Neural progenitor cell (in vitro differentiated cells): ENCODE measurements at regions not wholly inside any gene's neighbourhood (a gene's known extent, or its start where the extent isn't known, plus 50 kb on each side); places are given as distances from the start of the nearest gene placed in this dataset.
A peak's percentile ranks its signal among the peaks of the same experiment; 100 is the strongest.

Source experiments
- DNase-seq: peaks from one replicate; pipeline ENCODE4 v3.0.0-alpha.2; 2016; ENCODE audit warnings: low spot score
- H2AFZ ChIP-seq: fragments of 200-600 bp; sonication (generic); replicated peaks from 2 replicates; pipeline ENCODE4 v1.6.1; 2016; ENCODE audit warnings: antibody characterized with exemption
- H3F3A ChIP-seq: fragments of 200-600 bp; sonication (generic); 2 replicates; pipeline ENCODE4 v1.6.1; 2016; ENCODE audit warnings: antibody characterized with exemption, low read depth
- H3K27ac ChIP-seq: fragments of 200-600 bp; sonication (generic); 2 replicates; pipeline ENCODE4 v1.5.1; 2016; ENCODE audit warnings: mild to moderate bottlenecking
- H3K27me3 ChIP-seq: fragments of 200-600 bp; sonication (generic); 2 replicates; pipeline ENCODE4 v1.6.1; 2016; ENCODE audit warnings: mild to moderate bottlenecking, moderate library complexity
- H3K36me3 ChIP-seq: fragments of 200-600 bp; sonication (generic); 2 replicates; pipeline ENCODE4 v1.5.1; 2016
- H3K4me1 ChIP-seq: fragments of 200-600 bp; sonication (generic); 2 replicates; pipeline ENCODE4 v1.6.1; 2016; ENCODE audit warnings: mixed run types
- H3K4me2 ChIP-seq: fragments of 200-600 bp; sonication (generic); 2 replicates; pipeline ENCODE4 v1.6.1; 2016
- H3K4me3 ChIP-seq: fragments of 200-600 bp; sonication (generic); 2 replicates; pipeline ENCODE4 v1.5.1; 2016
- H3K79me2 ChIP-seq: fragments of 200-600 bp; sonication (generic); 2 replicates; pipeline ENCODE4 v1.6.1; 2016; ENCODE audit warnings: low read depth
- H3K9ac ChIP-seq: fragments of 200-600 bp; sonication (generic); 2 replicates; pipeline ENCODE4 v1.6.1; 2016
- H3K9me3 ChIP-seq: fragments of 200-600 bp; sonication (generic); 2 replicates; pipeline ENCODE4 v1.5.1; 2016; ENCODE audit warnings: low read depth
- H4K20me1 ChIP-seq: fragments of 200-600 bp; sonication (generic); 2 replicates; pipeline ENCODE4 v1.6.1; 2016; ENCODE audit warnings: low read depth
- H3K27ac Mint-ChIP-seq: 3 replicates; pipeline ENCODE4 v1.8.0; 2021; ENCODE audit warnings: mixed read lengths
- H3K27me3 Mint-ChIP-seq: 2 replicates; pipeline ENCODE4 v1.8.0; 2022; ENCODE audit warnings: low read depth, mild to moderate bottlenecking, inconsistent platforms, moderate library complexity, mixed read lengths; ENCODE audit not compliant: insufficient read depth
- H3K36me3 Mint-ChIP-seq: 3 replicates; pipeline ENCODE4 v1.8.0; 2021; ENCODE audit warnings: mixed read lengths
- H3K4me1 Mint-ChIP-seq: 3 replicates; pipeline ENCODE4 v1.8.0; 2021; ENCODE audit warnings: mixed read lengths
- H3K4me3 Mint-ChIP-seq: 3 replicates; pipeline ENCODE4 v1.8.0; 2021; ENCODE audit warnings: mild to moderate bottlenecking, moderate library complexity, mixed read lengths
- H3K9me3 Mint-ChIP-seq: 3 replicates; pipeline ENCODE4 v1.8.0; 2020; ENCODE audit warnings: mixed read lengths
- EZH2 ChIP-seq: fragments of 200-600 bp; sonication (generic); IDR thresholded peaks from 2 replicates; pipeline ENCODE4 v1.6.1; 2017; ENCODE audit warnings: antibody characterized with exemption, mild to moderate bottlenecking, moderate library complexity
- EZH2phosphoT487 ChIP-seq: fragments of 200-600 bp; sonication (generic); IDR thresholded peaks from 2 replicates; pipeline ENCODE4 v1.6.1; 2017; ENCODE audit warnings: antibody characterized with exemption
- TF ChIP-seq, protein P1 (sequence below): fragments of 200-600 bp; sonication (generic); IDR thresholded peaks from 2 replicates; pipeline ENCODE4 v1.5.1; 2017; ENCODE audit warnings: antibody characterized with exemption, mild to moderate bottlenecking

DNA sequence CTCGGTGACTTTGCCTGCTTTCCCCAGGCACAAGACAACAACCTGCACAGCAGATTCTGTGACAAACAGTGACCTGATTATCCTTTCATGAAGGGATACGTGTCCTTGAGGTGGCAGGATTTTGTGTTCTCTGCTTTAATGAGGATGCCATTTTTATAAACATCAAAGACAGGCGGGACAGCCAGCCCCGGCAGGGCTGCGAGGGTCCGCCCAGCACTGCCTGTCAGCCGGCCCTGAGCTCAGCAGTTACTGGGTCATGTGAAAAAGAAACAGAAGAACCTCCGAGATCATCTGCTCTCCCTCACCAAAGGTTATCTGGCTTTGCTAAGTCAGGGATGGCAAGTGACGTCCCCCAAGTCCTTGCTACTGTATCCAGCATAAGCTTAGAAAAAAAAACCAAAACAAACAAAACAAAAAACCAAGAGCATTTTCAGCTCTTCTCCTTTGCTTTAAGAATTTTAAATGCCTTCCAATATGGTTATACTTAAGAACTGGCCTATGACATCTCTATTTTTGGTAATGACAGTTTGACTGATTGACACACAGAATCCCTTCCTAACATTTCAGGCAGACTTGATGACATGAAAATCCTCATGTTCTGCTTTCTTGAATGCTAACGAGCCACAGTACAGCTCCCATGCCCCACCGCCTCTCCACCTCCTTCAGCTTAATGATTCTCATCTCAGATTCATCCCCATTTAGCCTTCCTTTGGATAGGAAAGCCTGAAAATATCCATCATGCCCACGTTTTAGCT is 666.6 kb upstream of the ARGLU1 start:
- Mint-ChIP-seq H3K4me3 (no peak overlapping the region), H3K27me3 (no peaks in the 10 kb centered on the region), H3K9me3 (no peaks in the 10 kb centered on the region), H3K4me1 (peaks cover 5% of the 10 kb centered on the region), H3K36me3 (no peaks in the 10 kb centered on the region), H3K27ac (no peak overlapping the region)
- Histone ChIP-seq H3K27ac (no peak overlapping the region), H3K9me3 (no peaks in the 10 kb centered on the region), H3K36me3 (no peaks in the 10 kb centered on the region), H4K20me1 (no peaks in the 10 kb centered on the region), H3K27me3 (no peaks in the 10 kb centered on the region), H3K4me3 (no peak overlapping the region), H3K4me2 (no peak overlapping the region), H3K9ac (no peak overlapping the region), H3K4me1 (peaks cover 6% of the 10 kb centered on the region), H3K79me2 (no peaks in the 10 kb centered on the region), H2AFZ (peak overlapping the region; percentile 50), H3F3A (no peaks in the 10 kb centered on the region)
- TF ChIP-seq, protein P1, sequence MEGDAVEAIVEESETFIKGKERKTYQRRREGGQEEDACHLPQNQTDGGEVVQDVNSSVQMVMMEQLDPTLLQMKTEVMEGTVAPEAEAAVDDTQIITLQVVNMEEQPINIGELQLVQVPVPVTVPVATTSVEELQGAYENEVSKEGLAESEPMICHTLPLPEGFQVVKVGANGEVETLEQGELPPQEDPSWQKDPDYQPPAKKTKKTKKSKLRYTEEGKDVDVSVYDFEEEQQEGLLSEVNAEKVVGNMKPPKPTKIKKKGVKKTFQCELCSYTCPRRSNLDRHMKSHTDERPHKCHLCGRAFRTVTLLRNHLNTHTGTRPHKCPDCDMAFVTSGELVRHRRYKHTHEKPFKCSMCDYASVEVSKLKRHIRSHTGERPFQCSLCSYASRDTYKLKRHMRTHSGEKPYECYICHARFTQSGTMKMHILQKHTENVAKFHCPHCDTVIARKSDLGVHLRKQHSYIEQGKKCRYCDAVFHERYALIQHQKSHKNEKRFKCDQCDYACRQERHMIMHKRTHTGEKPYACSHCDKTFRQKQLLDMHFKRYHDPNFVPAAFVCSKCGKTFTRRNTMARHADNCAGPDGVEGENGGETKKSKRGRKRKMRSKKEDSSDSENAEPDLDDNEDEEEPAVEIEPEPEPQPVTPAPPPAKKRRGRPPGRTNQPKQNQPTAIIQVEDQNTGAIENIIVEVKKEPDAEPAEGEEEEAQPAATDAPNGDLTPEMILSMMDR: no peak
- no peak for TF ChIP-seq EZH2phosphoT487
- TF ChIP-seq EZH2: no peak
- DNase-seq: no peak

DNA sequence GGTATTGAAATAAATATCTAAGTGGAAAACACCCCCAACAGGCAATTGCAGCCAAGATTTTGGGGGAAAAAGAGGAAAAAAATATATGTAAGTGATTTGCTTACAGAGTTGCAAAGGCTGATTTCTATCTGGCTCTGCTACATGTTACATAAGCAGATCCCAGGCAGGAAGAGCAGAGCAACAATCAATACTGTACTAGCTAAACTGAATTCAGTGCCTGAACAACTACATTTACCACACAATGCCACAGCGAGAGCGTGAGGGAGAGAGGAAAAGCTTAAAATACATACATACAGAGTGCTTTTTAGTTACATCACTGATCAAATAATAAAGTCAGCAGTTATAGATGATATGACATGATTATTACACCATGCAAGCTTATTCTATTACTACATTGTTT is 665.6 kb upstream of the ARGLU1 start:
- H3K36me3 Mint-ChIP-seq: no peaks in the 10 kb centered on the region
- peaks cover 6% of the 10 kb centered on the region for H3K4me1 ChIP-seq
- no peak overlapping the region for H3K4me3 ChIP-seq
- H4K20me1 ChIP-seq: no peaks in the 10 kb centered on the region
- H3K4me1 Mint-ChIP-seq: peaks cover 5% of the 10 kb centered on the region
- no peaks in the 10 kb centered on the region for H3K27me3 ChIP-seq
- H2AFZ ChIP-seq: no peak overlapping the region
- no peaks in the 10 kb centered on the region for H3K36me3 ChIP-seq
- H3K9ac ChIP-seq: no peak overlapping the region
- no peaks in the 10 kb centered on the region for H3K9me3 ChIP-seq
- no peak overlapping the region for H3K27ac Mint-ChIP-seq
- DNase-seq: no peak
- no peaks in the 10 kb centered on the region for H3F3A ChIP-seq
- no peak overlapping the region for H3K4me3 Mint-ChIP-seq
- no peaks in the 10 kb centered on the region for H3K27me3 Mint-ChIP-seq
- no peak overlapping the region for H3K27ac ChIP-seq
- H3K79me2 ChIP-seq: no peaks in the 10 kb centered on the region
- TF ChIP-seq, protein P1: no peak
- TF ChIP-seq EZH2phosphoT487: no peak
- TF ChIP-seq EZH2: no peak
- H3K9me3 Mint-ChIP-seq: no peaks in the 10 kb centered on the region
- no peak overlapping the region for H3K4me2 ChIP-seq

DNA sequence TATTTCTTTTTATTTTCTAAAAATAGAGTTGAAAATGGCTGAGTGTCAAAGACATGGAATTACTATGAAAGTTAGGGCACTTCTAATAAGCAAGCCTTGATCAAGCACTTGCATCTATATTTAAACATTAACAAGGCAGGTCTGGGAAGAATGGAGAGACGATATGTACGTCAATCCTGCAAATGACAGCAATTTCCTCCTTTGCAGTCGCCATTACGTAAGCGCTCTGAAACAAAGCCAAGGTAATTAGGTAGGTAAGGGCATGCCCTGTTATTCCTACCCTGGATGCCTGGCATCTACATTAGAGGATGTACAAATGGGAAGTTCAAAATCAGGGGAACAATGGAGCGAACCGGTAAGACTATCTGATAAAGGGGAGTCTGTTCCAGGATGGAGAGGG is 664.0 kb upstream of the ARGLU1 start:
- H4K20me1 ChIP-seq: no peaks in the 10 kb centered on the region

More for the DNA sequence above, 664.0 kb upstream of the ARGLU1 start:
- DNase-seq: no peak
- Mint-ChIP-seq H3K4me3 (no peak overlapping the region), H3K36me3 (no peaks in the 10 kb centered on the region), H3K4me1 (peaks cover 5% of the 10 kb centered on the region), H3K27me3 (no peaks in the 10 kb centered on the region), H3K9me3 (no peaks in the 10 kb centered on the region), H3K27ac (no peak overlapping the region)
- no peak overlapping the region for H3K9ac ChIP-seq
- H3K27me3 ChIP-seq: no peaks in the 10 kb centered on the region
- no peaks in the 10 kb centered on the region for H3K9me3 ChIP-seq
- no peak for TF ChIP-seq EZH2phosphoT487
- TF ChIP-seq, protein P1: no peak
- no peak for TF ChIP-seq EZH2
- no peaks in the 10 kb centered on the region for H3K79me2 ChIP-seq
- no peaks in the 10 kb centered on the region for H3F3A ChIP-seq
- H3K36me3 ChIP-seq: no peaks in the 10 kb centered on the region
- peaks cover 6% of the 10 kb centered on the region for H3K4me1 ChIP-seq
- no peak overlapping the region for H2AFZ ChIP-seq
- no peak overlapping the region for H3K4me2 ChIP-seq
- H3K4me3 ChIP-seq: no peak overlapping the region
- H3K27ac ChIP-seq: no peak overlapping the region
